IMR-90 (cell line): ENCODE measurements at regions not wholly inside any gene's neighbourhood (a gene's known extent, or its start where the extent isn't known, plus 50 kb on each side); places are given as distances from the start of the nearest gene placed in this dataset.

Experiments
- ATAC-seq: fragments of 200-7000 bp; cut with Tn5 transposase; 2 replicates; pipeline ENCODE4 v1.9.1; 2020; ENCODE audit warnings: low read depth, mild to moderate bottlenecking, moderate library complexity
- BruUV-seq: library from RNA; stranded (reverse); fragments of 400-500 nt; replicated peaks from 2 replicates; lab custom pipeline; 2021; lab: Mats Ljungman, UMichigan
- CTCF ChIA-PET: fragments of 300-600 bp; formaldehyde crosslinking; extraction: SDS; loops from one replicate; lab custom pipeline; 2021; ENCODE audit warnings: antibody characterized with exemption; lab: Yijun Ruan, JAX
- POLR2A ChIA-PET: fragments of 300-600 bp; sonication (Branson Sonifier 250); formaldehyde crosslinking; loops from one replicate; lab custom pipeline; 2022; ENCODE audit warnings: antibody characterized with exemption; ENCODE audit not compliant: unreplicated experiment; lab: Charles Lee
- DNase-seq: peaks from one replicate; pipeline ENCODE4 v3.0.0; 2013
- H2AFZ ChIP-seq: replicated peaks from 2 replicates; pipeline ENCODE3; 2013; ENCODE audit warnings: low read length, mild to moderate bottlenecking; ENCODE audit not compliant: poor library complexity
- H2AK5ac ChIP-seq: 2 replicates; pipeline ENCODE4 v1.6.1; 2013; ENCODE audit warnings: low read depth, low read length, inconsistent platforms
- H2AK9ac ChIP-seq: replicated peaks from 2 replicates; pipeline ENCODE3; 2013; ENCODE audit warnings: mild to moderate bottlenecking, low read depth, low read length, moderate library complexity; ENCODE audit not compliant: poor library complexity
- H2BK120ac ChIP-seq: 2 replicates; pipeline ENCODE4 v1.6.1; 2013; ENCODE audit warnings: low read depth, low read length, inconsistent platforms
- H2BK15ac ChIP-seq: 3 replicates; pipeline ENCODE4 v1.6.1; 2013; ENCODE audit warnings: low read depth, low read length, inconsistent platforms
- H2BK20ac ChIP-seq: 2 replicates; pipeline ENCODE4 v1.6.1; 2013; ENCODE audit warnings: low read depth, mild to moderate bottlenecking, inconsistent platforms, low read length, moderate library complexity
- H2BK5ac ChIP-seq: 2 replicates; pipeline ENCODE4 v1.6.1; 2013; ENCODE audit warnings: mild to moderate bottlenecking, low read depth, low read length, inconsistent platforms; ENCODE audit not compliant: poor library complexity, severe bottlenecking
- H3K14ac ChIP-seq: replicated peaks from 2 replicates; pipeline ENCODE4 v1.6.1; 2013; ENCODE audit warnings: low read depth, low read length, inconsistent platforms
- H3K18ac ChIP-seq: 2 replicates; pipeline ENCODE4 v1.6.1; 2013; ENCODE audit warnings: low read depth, low read length, control low read depth
- H3K23ac ChIP-seq: 2 replicates; pipeline ENCODE4 v1.6.1; 2013; ENCODE audit warnings: low read depth, low read length, inconsistent platforms
- H3K27ac ChIP-seq: 2 replicates; pipeline ENCODE4 v1.5.1; 2013; ENCODE audit warnings: mild to moderate bottlenecking, control low read depth, low read length; ENCODE audit not compliant: insufficient read depth
- H3K27me3 ChIP-seq: 2 replicates; pipeline ENCODE4 v1.6.1; 2013; ENCODE audit warnings: low read length; ENCODE audit not compliant: control insufficient read depth, insufficient read depth
- H3K36me3 ChIP-seq: 2 replicates; pipeline ENCODE4 v1.6.1; 2013; ENCODE audit warnings: low read length, mixed read lengths; ENCODE audit not compliant: control insufficient read depth, insufficient read depth
- H3K4ac ChIP-seq: 2 replicates; pipeline ENCODE4 v1.6.1; 2013; ENCODE audit warnings: low read depth, low read length, inconsistent platforms
- H3K4me1 ChIP-seq: 2 replicates; pipeline ENCODE4 v1.6.1; 2013; ENCODE audit warnings: low read length, mixed read lengths; ENCODE audit not compliant: control insufficient read depth, insufficient read depth
- H3K4me2 ChIP-seq: 2 replicates; pipeline ENCODE4 v1.6.1; 2013; ENCODE audit warnings: low read depth, mild to moderate bottlenecking, control low read depth, low read length, moderate library complexity
- H3K4me3 ChIP-seq: 2 replicates; pipeline ENCODE4 v1.5.1; 2013; ENCODE audit warnings: low read depth, mild to moderate bottlenecking, control low read depth, low read length, moderate library complexity; ENCODE audit not compliant: insufficient read depth
- H3K56ac ChIP-seq: 2 replicates; pipeline ENCODE4 v1.6.1; 2013; ENCODE audit warnings: low read length, inconsistent platforms; ENCODE audit not compliant: insufficient read depth; ENCODE audit errors: extremely low read depth
- H3K79me1 ChIP-seq, 2 experiments: 2 replicates each; pipeline ENCODE4 v1.6.1; 2013; ENCODE audit warnings: low read length in 2 of 2, inconsistent platforms in 1 of 2, low read depth in 1 of 2
- H3K9ac ChIP-seq: 2 replicates; pipeline ENCODE4 v1.6.1; 2013; ENCODE audit warnings: low read depth, low read length, control low read depth
- H3K9me1 ChIP-seq: 2 replicates; pipeline ENCODE4 v1.6.1; 2013; ENCODE audit warnings: low read length, inconsistent platforms; ENCODE audit not compliant: insufficient read depth
- H3K9me3 ChIP-seq: 2 replicates; pipeline ENCODE4 v1.6.1; 2013; ENCODE audit warnings: low read length; ENCODE audit not compliant: control insufficient read depth, insufficient read depth
- H4K20me1 ChIP-seq: 2 replicates; pipeline ENCODE4 v1.6.1; 2013; ENCODE audit warnings: low read length, inconsistent platforms; ENCODE audit not compliant: insufficient read depth
- H4K5ac ChIP-seq: 2 replicates; pipeline ENCODE4 v1.6.1; 2013; ENCODE audit warnings: mild to moderate bottlenecking, low read depth, low read length, control low read depth
- H4K8ac ChIP-seq, 2 experiments: 2 replicates each; pipeline ENCODE4 v1.6.1; 2013; ENCODE audit warnings: low read depth in 2 of 2, low read length in 2 of 2, control low read depth in 1 of 2, inconsistent platforms in 1 of 2
- H4K91ac ChIP-seq: 2 replicates; pipeline ENCODE4 v1.6.1; 2013; ENCODE audit warnings: low read depth, low read length, inconsistent platforms; ENCODE audit not compliant: insufficient read depth
- BHLHE40 ChIP-seq: fragments of 150-350 bp; IDR thresholded peaks from 2 replicates; pipeline ENCODE4 v1.6.1; 2016; ENCODE audit warnings: mild to moderate bottlenecking, low read depth, low read length
- CEBPB ChIP-seq: IDR thresholded peaks from 2 replicates; pipeline ENCODE4 v1.6.1; 2012; ENCODE audit warnings: low read depth, low read length, improper control_type of control experiment
- ELK1 ChIP-seq: fragments of 150-350 bp; IDR thresholded peaks from 2 replicates; pipeline ENCODE4 v1.6.1; 2016; ENCODE audit warnings: low read depth, mild to moderate bottlenecking, low read length, moderate library complexity, borderline replicate concordance
- FOS ChIP-seq: fragments of 150-350 bp; IDR thresholded peaks from 2 replicates; pipeline ENCODE4 v1.6.1; 2016; ENCODE audit warnings: low read depth, low read length
- MAFK ChIP-seq: IDR thresholded peaks from 2 replicates; pipeline ENCODE4 v1.6.1; 2012; ENCODE audit warnings: low read depth, low read length, improper control_type of control experiment
- MAZ ChIP-seq: IDR thresholded peaks from 2 replicates; pipeline ENCODE4 v1.6.1; 2012; ENCODE audit warnings: low read depth, mild to moderate bottlenecking, low read length, improper control_type of control experiment, moderate library complexity, borderline replicate concordance
- MXI1 ChIP-seq: IDR thresholded peaks from 2 replicates; pipeline ENCODE4 v1.6.1; 2012; ENCODE audit warnings: low read depth, mild to moderate bottlenecking, low read length, moderate library complexity, borderline replicate concordance
- NFE2L2 ChIP-seq: fragments of 150-350 bp; IDR thresholded peaks from 2 replicates; pipeline ENCODE4 v1.6.1; 2016; ENCODE audit warnings: low read depth, mild to moderate bottlenecking, low read length
- RAD21 ChIP-seq: IDR thresholded peaks from 2 replicates; pipeline ENCODE4 v1.6.1; 2012; ENCODE audit warnings: low read length, improper control_type of control experiment
- RCOR1 ChIP-seq: IDR thresholded peaks from 2 replicates; pipeline ENCODE4 v1.6.1; 2012; ENCODE audit warnings: mild to moderate bottlenecking, low read length, improper control_type of control experiment; ENCODE audit not compliant: insufficient replicate concordance
- RFX5 ChIP-seq: IDR thresholded peaks from 2 replicates; pipeline ENCODE4 v1.8.0; 2012; ENCODE audit warnings: low read depth, mild to moderate bottlenecking, low read length, moderate library complexity
- SMC3 ChIP-seq: fragments of 150-350 bp; IDR thresholded peaks from 2 replicates; pipeline ENCODE4 v1.6.1; 2016; ENCODE audit warnings: low read depth, mild to moderate bottlenecking, antibody characterized with exemption, low read length, moderate library complexity
- USF2 ChIP-seq: fragments of 150-350 bp; IDR thresholded peaks from 2 replicates; pipeline ENCODE4 v1.6.1; 2017; ENCODE audit warnings: mild to moderate bottlenecking, antibody characterized with exemption, low read length, low read depth
- WGBS, 2 experiments: methylation state at CpG; one replicate each; pipeline versions ENCODE4 v1.1.5 to v1.1.7; 2013; ENCODE audit warnings: missing lambda C conversion rate in 2 of 2; ENCODE audit not compliant: insufficient read length in 1 of 2; ENCODE audit errors: extremely low coverage in 2 of 2; 5-methylcytosine and 5-hydroxymethylcytosine counted together
- dilution Hi-C: fragments of 300-500 bp; cut with HindIII; formaldehyde crosslinking; loops from one replicate; pipeline ENCODE4 v1.14.3; 2018; ENCODE audit warnings: low sequenced_read_pairs; ENCODE audit not compliant: unreplicated experiment
- in situ Hi-C: fragments of 300-500 bp; cut with MboI; formaldehyde crosslinking; loops from 3 replicates; pipeline ENCODE4 v1.14.3; 2019; ENCODE audit warnings: low sequenced_read_pairs, inconsistent platforms, mixed read lengths
- intact Hi-C: fragments of 100-400 bp; cut with micrococcal nuclease; formaldehyde crosslinking; loops from 2 replicates; pipeline ENCODE4 v1.10.0; 2022
- TF ChIP-seq, protein P1 (sequence below): conservative IDR thresholded peaks from 2 replicates; pipeline ENCODE4 v1.5.1; 2012; ENCODE audit warnings: mild to moderate bottlenecking, low read depth, low read length, improper control_type of control experiment

- H2BK5ac ChIP-seq, result no peak overlapping the region
- no peak overlapping the region for H3K14ac ChIP-seq
- no peaks in the 10 kb centered on the region for H3K36me3 ChIP-seq
- H3K4me1 ChIP-seq, result no peaks in the 10 kb centered on the region
- no peaks in the 10 kb centered on the region for H4K20me1 ChIP-seq
- POLR2A ChIA-PET, result no interaction called here
- no peak overlapping the region for H2AK9ac ChIP-seq
- in situ Hi-C loops, result no loop called here
- TF ChIP-seq CEBPB (no peak), FOS (no peak), USF2 (no peak), RAD21 (no peak), SMC3 (no peak), RCOR1 (no peak), BHLHE40 (no peak), MAZ (no peak), MXI1 (no peak), NFE2L2 (no peak), RFX5 (no peak), ELK1 (no peak), MAFK (no peak)
- TF ChIP-seq, protein P1, sequence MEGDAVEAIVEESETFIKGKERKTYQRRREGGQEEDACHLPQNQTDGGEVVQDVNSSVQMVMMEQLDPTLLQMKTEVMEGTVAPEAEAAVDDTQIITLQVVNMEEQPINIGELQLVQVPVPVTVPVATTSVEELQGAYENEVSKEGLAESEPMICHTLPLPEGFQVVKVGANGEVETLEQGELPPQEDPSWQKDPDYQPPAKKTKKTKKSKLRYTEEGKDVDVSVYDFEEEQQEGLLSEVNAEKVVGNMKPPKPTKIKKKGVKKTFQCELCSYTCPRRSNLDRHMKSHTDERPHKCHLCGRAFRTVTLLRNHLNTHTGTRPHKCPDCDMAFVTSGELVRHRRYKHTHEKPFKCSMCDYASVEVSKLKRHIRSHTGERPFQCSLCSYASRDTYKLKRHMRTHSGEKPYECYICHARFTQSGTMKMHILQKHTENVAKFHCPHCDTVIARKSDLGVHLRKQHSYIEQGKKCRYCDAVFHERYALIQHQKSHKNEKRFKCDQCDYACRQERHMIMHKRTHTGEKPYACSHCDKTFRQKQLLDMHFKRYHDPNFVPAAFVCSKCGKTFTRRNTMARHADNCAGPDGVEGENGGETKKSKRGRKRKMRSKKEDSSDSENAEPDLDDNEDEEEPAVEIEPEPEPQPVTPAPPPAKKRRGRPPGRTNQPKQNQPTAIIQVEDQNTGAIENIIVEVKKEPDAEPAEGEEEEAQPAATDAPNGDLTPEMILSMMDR, result no peak
- H3K23ac ChIP-seq, result no peak overlapping the region
- H3K4ac ChIP-seq, result no peak overlapping the region
- no peak overlapping the region for H3K18ac ChIP-seq
- H3K9me3 ChIP-seq, result no peaks in the 10 kb centered on the region
- no peak overlapping the region for H2AK5ac ChIP-seq
- H2BK20ac ChIP-seq, result no peak overlapping the region
- no peak overlapping the region for H3K4me2 ChIP-seq
- ATAC-seq (no peak), DNase-seq (no peak)
- no peaks in the 10 kb centered on the region for H3K79me1 ChIP-seq
- no CpG with 5 or more reads among the region's 1 CpG for WGBS, 2 experiments
- dilution Hi-C loops, result no loop called here
- intact Hi-C loops, result no loop called here
- BruUV-seq, result no TSS peak
- H3K9me1 ChIP-seq, result no peaks in the 10 kb centered on the region
- no peak overlapping the region for H2AFZ ChIP-seq
- H3K56ac ChIP-seq, result no peak overlapping the region
- H4K8ac ChIP-seq, result no peak overlapping the region
- no peak overlapping the region for H4K91ac ChIP-seq
- no peak overlapping the region for H4K5ac ChIP-seq
- no peaks in the 10 kb centered on the region for H3K27me3 ChIP-seq
- no peak overlapping the region for H3K9ac ChIP-seq
- H3K27ac ChIP-seq, result no peak overlapping the region
- CTCF ChIA-PET, result no interaction called here
- H3K4me3 ChIP-seq, result no peak overlapping the region
- no peak overlapping the region for H2BK120ac ChIP-seq
- H2BK15ac ChIP-seq, result no peak overlapping the region
Observed at GRCh38 chr6:121677571-121677970, 242.1 kb downstream of the GJA1 start.
